ENCODE measurements at regions not wholly inside any gene's neighbourhood (a gene's known extent, or its start where the extent isn't known, plus 50 kb on each side); places are given as distances from the start of the nearest gene placed in this dataset.

DNA sequence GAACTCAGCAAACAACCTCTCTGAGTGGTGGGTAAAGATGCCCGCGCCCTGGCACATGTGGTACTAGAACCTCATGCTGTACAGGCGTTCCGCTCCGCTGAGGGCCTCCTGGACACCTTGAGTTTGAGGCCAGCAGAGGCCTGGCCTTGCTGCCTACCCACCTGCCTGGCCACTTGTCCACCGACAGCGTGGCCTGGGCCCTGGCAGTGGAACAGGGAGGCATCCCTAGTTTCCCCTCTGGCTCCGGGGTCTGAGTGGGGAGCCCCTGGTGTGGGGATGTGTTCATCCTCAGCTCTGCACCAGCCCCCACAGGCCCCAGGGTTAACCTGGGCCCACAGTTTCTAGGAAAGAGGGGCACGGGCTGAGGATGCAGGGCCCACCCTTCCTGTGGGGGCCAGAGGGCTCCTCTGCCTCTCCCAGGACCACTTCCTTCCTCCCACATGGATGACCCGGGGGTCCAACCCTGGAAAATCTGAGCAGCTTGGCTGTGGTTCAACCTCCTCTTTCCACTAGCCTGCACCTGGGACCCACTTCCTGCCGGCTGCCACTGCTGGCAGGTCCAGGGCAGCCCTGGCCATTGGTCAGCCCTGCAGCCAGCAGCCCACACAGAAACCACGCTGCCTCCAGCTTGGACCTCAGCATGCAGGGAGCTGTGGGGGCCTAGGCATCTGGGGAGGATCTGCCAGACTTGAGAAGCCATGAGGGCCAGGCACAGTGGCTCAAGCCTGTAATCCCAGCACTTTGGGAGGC lies 53.3 kb upstream of the COL18A1 start:
- H3K4me3 ChIP-seq (ENCODE audit: low read depth, low read length): no peak overlapping the region
- TF ChIP-seq, protein P1, sequence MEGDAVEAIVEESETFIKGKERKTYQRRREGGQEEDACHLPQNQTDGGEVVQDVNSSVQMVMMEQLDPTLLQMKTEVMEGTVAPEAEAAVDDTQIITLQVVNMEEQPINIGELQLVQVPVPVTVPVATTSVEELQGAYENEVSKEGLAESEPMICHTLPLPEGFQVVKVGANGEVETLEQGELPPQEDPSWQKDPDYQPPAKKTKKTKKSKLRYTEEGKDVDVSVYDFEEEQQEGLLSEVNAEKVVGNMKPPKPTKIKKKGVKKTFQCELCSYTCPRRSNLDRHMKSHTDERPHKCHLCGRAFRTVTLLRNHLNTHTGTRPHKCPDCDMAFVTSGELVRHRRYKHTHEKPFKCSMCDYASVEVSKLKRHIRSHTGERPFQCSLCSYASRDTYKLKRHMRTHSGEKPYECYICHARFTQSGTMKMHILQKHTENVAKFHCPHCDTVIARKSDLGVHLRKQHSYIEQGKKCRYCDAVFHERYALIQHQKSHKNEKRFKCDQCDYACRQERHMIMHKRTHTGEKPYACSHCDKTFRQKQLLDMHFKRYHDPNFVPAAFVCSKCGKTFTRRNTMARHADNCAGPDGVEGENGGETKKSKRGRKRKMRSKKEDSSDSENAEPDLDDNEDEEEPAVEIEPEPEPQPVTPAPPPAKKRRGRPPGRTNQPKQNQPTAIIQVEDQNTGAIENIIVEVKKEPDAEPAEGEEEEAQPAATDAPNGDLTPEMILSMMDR (conservative IDR thresholded peaks at IDR 0.05; ENCODE audit: low read depth, low read length): no peak
- no peak for DNase-seq (ENCODE audit: low read depth)

DNA sequence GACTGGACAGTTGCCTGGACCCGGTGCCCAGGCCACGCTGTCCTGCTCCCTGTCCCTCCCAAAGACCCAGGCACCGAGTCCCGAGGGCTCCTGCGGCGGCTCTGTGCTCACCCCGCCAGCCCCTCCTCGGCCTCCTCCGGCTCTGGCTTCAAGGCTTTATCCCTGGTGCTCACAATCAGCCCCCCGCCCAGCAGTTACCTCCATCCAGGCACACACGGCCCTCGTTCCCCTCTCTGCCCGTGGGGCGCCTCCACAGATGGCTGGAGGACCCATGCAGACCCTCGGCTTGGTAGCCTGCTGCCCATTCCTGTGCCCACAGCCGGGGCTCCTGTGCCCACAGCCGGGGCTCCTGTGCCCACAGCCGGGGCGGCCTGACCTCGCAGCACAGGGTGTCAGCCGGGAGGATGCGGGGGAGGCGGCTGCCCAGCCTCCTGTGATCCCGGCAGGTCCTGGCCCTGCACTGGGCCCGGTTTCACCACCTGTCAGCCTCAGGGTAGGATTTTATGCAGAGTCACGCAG lies 52.3 kb upstream of the COL18A1 start:
- H3K4me3 ChIP-seq (ENCODE audit: low read depth, low read length): no peak overlapping the region
- DNase-seq (ENCODE audit: low read depth): no peak
- TF ChIP-seq, protein P1 (conservative IDR thresholded peaks at IDR 0.05; ENCODE audit: low read depth, low read length): no peak

- TF ChIP-seq, protein P1 (conservative IDR thresholded peaks at IDR 0.05; ENCODE audit: low read depth, low read length): no peak
- DNase-seq (ENCODE audit: low read depth): no peak
These were observed 51.8 kb upstream of the COL18A1 start for GRCh38 chr21:45353200-45353599.

GRCh38 chr21:45354970-45355369 lies 50.0 kb upstream of the COL18A1 start:
- H3K4me3 ChIP-seq (ENCODE audit: low read depth, low read length): no peak overlapping the region
- DNase-seq (ENCODE audit: low read depth): no peak
- TF ChIP-seq, protein P1 (conservative IDR thresholded peaks at IDR 0.05; ENCODE audit: low read depth, low read length): peak; percentile 14

More at GRCh38 chr21:45353200-45353599, 51.8 kb upstream of the COL18A1 start:
- H3K4me3 ChIP-seq (ENCODE audit: low read depth, low read length): no peak overlapping the region
